CD4-positive, alpha-beta T cell (primary cell): ENCODE measurements at regions not wholly inside any gene's neighbourhood (a gene's known extent, or its start where the extent isn't known, plus 50 kb on each side); places are given as distances from the start of the nearest gene placed in this dataset.

ENCODE experiments used
- ATAC-seq: fragments of 200-7000 bp; cut with Tn5 transposase; one replicate; pipeline ENCODE4 v1.10.0; 2022; ENCODE audit warnings: mild to moderate bottlenecking; ENCODE audit not compliant: poor library complexity
- CTCF ChIA-PET: fragments of 350-600 bp; sonication (Branson Sonifier 250); formaldehyde crosslinking; loops from one replicate; lab custom pipeline; 2021; ENCODE audit warnings: antibody characterized with exemption, inconsistent platforms; lab: Charles Lee
- POLR2A ChIA-PET: fragments of 350-600 bp; sonication (Branson Sonifier 250); formaldehyde crosslinking; loops from one replicate; lab custom pipeline; 2021; ENCODE audit warnings: antibody characterized with exemption, inconsistent platforms; lab: Charles Lee
- DNase-seq, 14 experiments: peaks; one replicate each; pipeline ENCODE4 v3.0.0-alpha.2; 2013 to 2020; ENCODE audit warnings: mixed read lengths in 2 of 14
- H3K27ac ChIP-seq, 2 donors: one replicate each; pipeline versions ENCODE4 v1.5.1 to v1.7.0; 2013; ENCODE audit warnings: low read length in 2 of 2, low read depth in 1 of 2, mild to moderate bottlenecking in 1 of 2
- H3K27me3 ChIP-seq, 2 experiments: 1 replicate in 1 of 2; 2 replicates in 1 of 2; pipeline versions ENCODE4 v1.6.1 to v1.7.0; 2013; ENCODE audit warnings: low read length in 2 of 2, control low read depth in 1 of 2, mild to moderate bottlenecking in 1 of 2, moderate library complexity in 1 of 2; ENCODE audit not compliant: insufficient read depth in 2 of 2, control insufficient read depth in 1 of 2
- H3K36me3 ChIP-seq: one replicate; pipeline ENCODE4 v1.6.1; 2013; ENCODE audit warnings: low read length, control low read depth; ENCODE audit not compliant: insufficient read depth
- H3K4me1 ChIP-seq: one replicate; pipeline ENCODE4 v1.6.1; 2013; ENCODE audit warnings: low read length, control low read depth; ENCODE audit not compliant: insufficient read depth
- H3K4me3 ChIP-seq: one replicate; pipeline ENCODE4 v1.5.1; 2013; ENCODE audit warnings: mild to moderate bottlenecking, low read length, moderate library complexity
- H3K9me3 ChIP-seq, 2 experiments: 1 replicate in 1 of 2; 2 replicates in 1 of 2; pipeline versions ENCODE4 v1.6.1 to v1.7.0; 2013; ENCODE audit warnings: low read length in 2 of 2, mild to moderate bottlenecking in 2 of 2, control low read depth in 1 of 2, moderate library complexity in 1 of 2; ENCODE audit not compliant: control insufficient read depth in 1 of 2, insufficient read depth in 1 of 2
- H3K27ac Mint-ChIP-seq: one replicate; pipeline ENCODE4 v1.8.0; 2020; ENCODE audit warnings: mixed read lengths
- H3K27me3 Mint-ChIP-seq: one replicate; pipeline ENCODE4 v1.8.0; 2021; ENCODE audit warnings: mixed read lengths
- H3K36me3 Mint-ChIP-seq: one replicate; pipeline ENCODE4 v1.8.0; 2021; ENCODE audit warnings: low read depth, mixed read lengths
- H3K4me1 Mint-ChIP-seq: one replicate; pipeline ENCODE4 v1.8.0; 2021; ENCODE audit warnings: low read depth, mixed read lengths
- H3K4me3 Mint-ChIP-seq: one replicate; pipeline ENCODE4 v1.8.0; 2020; ENCODE audit warnings: mild to moderate bottlenecking, mixed read lengths
- H3K9me3 Mint-ChIP-seq: one replicate; pipeline ENCODE4 v1.8.0; 2020; ENCODE audit warnings: mixed read lengths
- CTCF ChIP-seq: fragments of 200-600 bp; IDR thresholded peaks from one replicate; pipeline ENCODE4 v1.8.0; 2022; ENCODE audit warnings: antibody characterized with exemption, mild to moderate bottlenecking
- intact Hi-C, 2 experiments: fragments of 100-400 bp; cut with DNase I in 1 of 2; cut with micrococcal nuclease in 1 of 2; formaldehyde crosslinking; loops; one replicate each; pipeline versions ENCODE4 v1.15.1 to v1.9.0; 2023 to 2025; cut with DNase I, micrococcal nuclease

DNA sequence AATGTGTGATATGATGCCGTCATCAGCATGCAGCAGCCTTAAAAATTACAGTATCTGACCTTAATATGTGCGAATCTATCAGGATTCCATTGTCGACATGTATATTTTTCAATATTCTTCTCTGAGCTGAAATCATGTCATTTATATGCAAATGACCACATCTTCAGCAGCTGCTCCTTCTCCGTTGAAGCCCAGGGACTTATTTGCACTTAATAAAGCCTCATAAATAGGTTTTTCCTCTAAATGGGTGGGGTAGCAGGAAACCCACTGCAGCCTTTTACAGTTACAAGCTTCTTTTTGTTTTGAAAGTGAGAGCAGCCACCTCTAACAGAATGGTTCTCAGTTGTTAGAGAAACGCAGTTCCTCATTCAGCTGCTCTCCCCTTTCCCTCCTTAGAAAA lies 178.8 kb upstream of the ZNF644 start:
- intact Hi-C loops, result no loop called here
- H3K27me3 Mint-ChIP-seq, result peaks cover 37% of the 10 kb centered on the region
- no peaks in the 10 kb centered on the region for H3K4me1 Mint-ChIP-seq
- H3K9me3 ChIP-seq, result no peaks in the 10 kb centered on the region
- peaks cover 0 to 5% of the 10 kb centered on the region in 2 experiments for H3K27me3 ChIP-seq
- no peaks in the 10 kb centered on the region for H3K4me1 ChIP-seq
- H3K27ac ChIP-seq, result no peak overlapping the region
- H3K9me3 Mint-ChIP-seq, result no peaks in the 10 kb centered on the region
- ChIA-PET POLR2A (no interaction called here), CTCF (no interaction called here)
- no peak for DNase-seq
- no peak overlapping the region for H3K27ac Mint-ChIP-seq
- H3K4me3 Mint-ChIP-seq, result no peak overlapping the region
- no peak overlapping the region for H3K4me3 ChIP-seq
- ATAC-seq, result no peak
- no peaks in the 10 kb centered on the region for H3K36me3 ChIP-seq
- TF ChIP-seq CTCF, result no peak
- no peaks in the 10 kb centered on the region for H3K36me3 Mint-ChIP-seq

- TF ChIP-seq CTCF, result no peak
- intact Hi-C loops, result no loop called here
- no peaks in the 10 kb centered on the region for H3K9me3 Mint-ChIP-seq
- H3K36me3 Mint-ChIP-seq, result no peaks in the 10 kb centered on the region
- H3K4me3 ChIP-seq, result no peak overlapping the region
- no peaks in the 10 kb centered on the region for H3K4me1 ChIP-seq
- H3K4me1 Mint-ChIP-seq, result no peaks in the 10 kb centered on the region
- no peaks in the 10 kb centered on the region for H3K36me3 ChIP-seq
- ChIA-PET POLR2A (no interaction called here), CTCF (no interaction called here)
- H3K4me3 Mint-ChIP-seq, result no peak overlapping the region
- H3K9me3 ChIP-seq, result no peaks in the 10 kb centered on the region
- no peak for ATAC-seq
- peaks cover 37% of the 10 kb centered on the region for H3K27me3 Mint-ChIP-seq
- no peak overlapping the region for H3K27ac Mint-ChIP-seq
- H3K27ac ChIP-seq, result no peak overlapping the region
- no peak for DNase-seq
- H3K27me3 ChIP-seq, result peaks cover 0 to 5% of the 10 kb centered on the region in 2 experiments
Measured at GRCh38 chr1:91199988-91200387, 178.2 kb upstream of the ZNF644 start.

- intact Hi-C loops, result no loop called here
- H3K27me3 Mint-ChIP-seq, result peaks cover 32% of the 10 kb centered on the region
- Histone ChIP-seq H3K27me3 (peaks cover 0 to 2% of the 10 kb centered on the region in 2 experiments), H3K4me1 (no peaks in the 10 kb centered on the region), H3K4me3 (no peak overlapping the region), H3K27ac (no peak overlapping the region), H3K36me3 (no peaks in the 10 kb centered on the region), H3K9me3 (no peaks in the 10 kb centered on the region)
- TF ChIP-seq CTCF, result no peak
- no peak for ATAC-seq
- H3K36me3 Mint-ChIP-seq, result no peaks in the 10 kb centered on the region
- no peak for DNase-seq
- ChIA-PET POLR2A (no interaction called here), CTCF (no interaction called here)
- no peaks in the 10 kb centered on the region for H3K9me3 Mint-ChIP-seq
- no peak overlapping the region for H3K4me3 Mint-ChIP-seq
- no peaks in the 10 kb centered on the region for H3K4me1 Mint-ChIP-seq
- no peak overlapping the region for H3K27ac Mint-ChIP-seq
Measured at GRCh38 chr1:91190996-91191395, 169.2 kb upstream of the ZNF644 start.
